OCI-LY7 (cell line): ENCODE measurements at regions not wholly inside any gene's neighbourhood (a gene's known extent, or its start where the extent isn't known, plus 50 kb on each side); places are given as distances from the start of the nearest gene placed in this dataset.

Experiments used
- CTCF ChIP-seq: fragments of 200-600 bp; sonication (generic); conservative IDR thresholded peaks from 2 replicates; pipeline ENCODE4 v1.5.1; 2014; ENCODE audit warnings: mild to moderate bottlenecking, antibody characterized with exemption, low read length, moderate library complexity, mixed read lengths
- EZH2phosphoT487 ChIP-seq: fragments of 200-600 bp; sonication (generic); IDR thresholded peaks from 2 replicates; pipeline ENCODE4 v1.6.1; 2018; ENCODE audit warnings: low read depth, borderline replicate concordance, mild to moderate bottlenecking, mixed run types, antibody characterized with exemption, low read length, moderate library complexity, mixed read lengths

GRCh38 chr1:29546496-29546895 lies 310.2 kb downstream of the PTPRU start:
- TF ChIP-seq CTCF (no peak), EZH2phosphoT487 (no peak)
